ENCODE measurements at regions not wholly inside any gene's neighbourhood (a gene's known extent, or its start where the extent isn't known, plus 50 kb on each side); places are given as distances from the start of the nearest gene placed in this dataset.

GRCh38 chr1:115233598-115233997 is 104.5 kb downstream of the NGF start:
- Mint-ChIP-seq H3K4me3 (no peak overlapping the region), H3K27me3 (peaks cover 0 to 6% of the 10 kb centered on the region in 2 donors), H3K27ac (no peak overlapping the region), H3K36me3 (no peaks in the 10 kb centered on the region), H3K9me3 (no peaks in the 10 kb centered on the region), H3K4me1 (no peaks in the 10 kb centered on the region)
- ChIA-PET CTCF (no interaction called here), POLR2A (no interaction called here)
- Histone ChIP-seq H3K27ac (ENCODE audit: low read length) (no peak overlapping the region), H3K4me1 (ENCODE audit: control insufficient read depth in 1 of 2, extremely low read depth in 1 of 2, insufficient read depth in 2 of 2, low read length in 2 of 2) (no peaks in the 10 kb centered on the region), H3K27me3 (replicated peaks in 1 of 2; ENCODE audit: control insufficient read depth in 2 of 2, extremely low read depth in 1 of 2, insufficient read depth in 2 of 2, low read length in 1 of 2) (peaks cover 0 to 3% of the 10 kb centered on the region in 2 experiments), H3K4me3 (ENCODE audit: control insufficient read depth in 1 of 2, extremely low read depth in 1 of 2, low read length in 1 of 2) (no peak overlapping the region), H3K36me3 (ENCODE audit: control insufficient read depth in 2 of 2, extremely low read depth in 1 of 2, insufficient read depth in 1 of 2, low read length in 1 of 2) (no peaks in the 10 kb centered on the region), H3K9me3 (no peaks in the 10 kb centered on the region)
- ATAC-seq (replicated peaks in 1 of 4) (no peak), DNase-seq (no peak)
- WGBS (ENCODE audit: insufficient coverage), result no CpG with 5 or more reads among the region's 5 CpGs

- POLR2A ChIA-PET, result no interaction called here
- CTCF ChIA-PET, result no interaction called here
Observed at GRCh38 chr1:115230281-115230680, 107.8 kb downstream of the NGF start.

GRCh38 chr1:115229016-115229415 is 109.0 kb downstream of the NGF start:
- H3K27me3 ChIP-seq (replicated peaks in 1 of 2; ENCODE audit: control insufficient read depth in 2 of 2, extremely low read depth in 1 of 2, insufficient read depth in 2 of 2, low read length in 1 of 2), result peaks cover 0 to 7% of the 10 kb centered on the region in 2 experiments
- Mint-ChIP-seq H3K9me3 (no peaks in the 10 kb centered on the region), H3K4me3 (no peak overlapping the region), H3K36me3 (no peaks in the 10 kb centered on the region), H3K27ac (no peak overlapping the region), H3K4me1 (no peaks in the 10 kb centered on the region), H3K27me3 (peaks cover 0 to 5% of the 10 kb centered on the region in 2 donors)
- POLR2A ChIA-PET, result interaction anchor here in 1 of 2 donors (0.5 kb wide), 1 partner anchor 572 kb away, joined by 7 read pairs; no protein-coding TSS in a partner anchor
- CTCF ChIA-PET, result no interaction called here
- H3K27ac ChIP-seq (ENCODE audit: low read length), result no peak overlapping the region
- no peaks in the 10 kb centered on the region for H3K4me1 ChIP-seq (ENCODE audit: control insufficient read depth in 1 of 2, extremely low read depth in 1 of 2, insufficient read depth in 2 of 2, low read length in 2 of 2)
- H3K36me3 ChIP-seq (ENCODE audit: control insufficient read depth in 2 of 2, extremely low read depth in 1 of 2, insufficient read depth in 1 of 2, low read length in 1 of 2), result no peaks in the 10 kb centered on the region
- DNase-seq (no peak), ATAC-seq (replicated peaks in 1 of 4) (no peak)
- no peak overlapping the region for H3K4me3 ChIP-seq (ENCODE audit: control insufficient read depth in 1 of 2, extremely low read depth in 1 of 2, low read length in 1 of 2)
- WGBS (ENCODE audit: insufficient coverage), result no CpG with 5 or more reads among the region's 1 CpG
- no peaks in the 10 kb centered on the region for H3K9me3 ChIP-seq

More at GRCh38 chr1:115230281-115230680, 107.8 kb downstream of the NGF start:
- Mint-ChIP-seq H3K27ac (no peak overlapping the region), H3K4me3 (no peak overlapping the region), H3K36me3 (no peaks in the 10 kb centered on the region), H3K27me3 (no peaks in the 10 kb centered on the region), H3K9me3 (no peaks in the 10 kb centered on the region), H3K4me1 (no peaks in the 10 kb centered on the region)
- ATAC-seq (replicated peaks in 1 of 4) (no peak), DNase-seq (no peak)
- no peaks in the 10 kb centered on the region for H3K36me3 ChIP-seq (ENCODE audit: control insufficient read depth in 2 of 2, extremely low read depth in 1 of 2, insufficient read depth in 1 of 2, low read length in 1 of 2)
- no peak overlapping the region for H3K27ac ChIP-seq (ENCODE audit: low read length)
- WGBS (ENCODE audit: insufficient coverage), result 63% methylated on average over 3 of the region's 3 CpGs
- no peak overlapping the region for H3K4me3 ChIP-seq (ENCODE audit: control insufficient read depth in 1 of 2, extremely low read depth in 1 of 2, low read length in 1 of 2)
- H3K4me1 ChIP-seq (ENCODE audit: control insufficient read depth in 1 of 2, extremely low read depth in 1 of 2, insufficient read depth in 2 of 2, low read length in 2 of 2), result no peaks in the 10 kb centered on the region
- H3K9me3 ChIP-seq, result no peaks in the 10 kb centered on the region
- peaks cover 0 to 7% of the 10 kb centered on the region in 2 experiments for H3K27me3 ChIP-seq (replicated peaks in 1 of 2; ENCODE audit: control insufficient read depth in 2 of 2, extremely low read depth in 1 of 2, insufficient read depth in 2 of 2, low read length in 1 of 2)

GRCh38 chr1:115228191-115228590 is 109.9 kb downstream of the NGF start:
- no peak overlapping the region for H3K4me3 ChIP-seq (ENCODE audit: control insufficient read depth in 1 of 2, extremely low read depth in 1 of 2, low read length in 1 of 2)
- Mint-ChIP-seq H3K27ac (no peak overlapping the region), H3K36me3 (no peaks in the 10 kb centered on the region), H3K27me3 (peaks cover 0 to 7% of the 10 kb centered on the region in 2 donors), H3K9me3 (no peaks in the 10 kb centered on the region), H3K4me3 (no peak overlapping the region), H3K4me1 (no peaks in the 10 kb centered on the region)
- 100% methylated on average over 2 of the region's 4 CpGs for WGBS (ENCODE audit: insufficient coverage)
- DNase-seq (no peak), ATAC-seq (replicated peaks in 1 of 4) (no peak)
- ChIA-PET CTCF (no interaction called here), POLR2A (no interaction called here)
- peaks cover 0 to 4% of the 10 kb centered on the region in 2 experiments for H3K27me3 ChIP-seq (replicated peaks in 1 of 2; ENCODE audit: control insufficient read depth in 2 of 2, extremely low read depth in 1 of 2, insufficient read depth in 2 of 2, low read length in 1 of 2)
- H3K4me1 ChIP-seq (ENCODE audit: control insufficient read depth in 1 of 2, extremely low read depth in 1 of 2, insufficient read depth in 2 of 2, low read length in 2 of 2), result no peaks in the 10 kb centered on the region
- no peak overlapping the region for H3K27ac ChIP-seq (ENCODE audit: low read length)
- H3K36me3 ChIP-seq (ENCODE audit: control insufficient read depth in 2 of 2, extremely low read depth in 1 of 2, insufficient read depth in 1 of 2, low read length in 1 of 2), result no peaks in the 10 kb centered on the region
- no peaks in the 10 kb centered on the region for H3K9me3 ChIP-seq

GRCh38 chr1:115227346-115228082 is 110.5 kb downstream of the NGF start:
- Mint-ChIP-seq H3K4me3 (no peak overlapping the region), H3K9me3 (no peaks in the 10 kb centered on the region), H3K4me1 (no peaks in the 10 kb centered on the region), H3K27me3 (peaks cover 0 to 7% of the 10 kb centered on the region in 2 donors), H3K27ac (no peak overlapping the region), H3K36me3 (no peaks in the 10 kb centered on the region)
- DNase-seq (no peak), ATAC-seq (replicated peaks in 1 of 4) (no peak)
- CTCF ChIA-PET, result no interaction called here
- POLR2A ChIA-PET, result no interaction called here
- Histone ChIP-seq H3K36me3 (ENCODE audit: control insufficient read depth in 2 of 2, extremely low read depth in 1 of 2, insufficient read depth in 1 of 2, low read length in 1 of 2) (no peaks in the 10 kb centered on the region), H3K4me1 (ENCODE audit: control insufficient read depth in 1 of 2, extremely low read depth in 1 of 2, insufficient read depth in 2 of 2, low read length in 2 of 2) (no peaks in the 10 kb centered on the region), H3K27ac (ENCODE audit: low read length) (no peak overlapping the region), H3K4me3 (ENCODE audit: control insufficient read depth in 1 of 2, extremely low read depth in 1 of 2, low read length in 1 of 2) (no peak overlapping the region), H3K27me3 (replicated peaks in 1 of 2; ENCODE audit: control insufficient read depth in 2 of 2, extremely low read depth in 1 of 2, insufficient read depth in 2 of 2, low read length in 1 of 2) (peaks cover 0 to 4% of the 10 kb centered on the region in 2 experiments), H3K9me3 (no peaks in the 10 kb centered on the region)
- 89% methylated on average over 5 of the region's 8 CpGs for WGBS (ENCODE audit: insufficient coverage)

GRCh38 chr1:115225993-115226685 is 111.9 kb downstream of the NGF start:
- CTCF ChIA-PET, result no interaction called here
- no peaks in the 10 kb centered on the region for H3K9me3 Mint-ChIP-seq
- POLR2A ChIA-PET, result no interaction called here
- no peaks in the 10 kb centered on the region for H3K4me1 Mint-ChIP-seq
- no peaks in the 10 kb centered on the region for H3K36me3 Mint-ChIP-seq
- 76% methylated on average over 9 of the region's 11 CpGs for WGBS (ENCODE audit: insufficient coverage)
- H3K27ac Mint-ChIP-seq, result no peak overlapping the region
- no peak overlapping the region for H3K4me3 Mint-ChIP-seq
- Histone ChIP-seq H3K4me3 (ENCODE audit: control insufficient read depth in 1 of 2, extremely low read depth in 1 of 2, low read length in 1 of 2) (no peak overlapping the region), H3K9me3 (no peaks in the 10 kb centered on the region), H3K27ac (ENCODE audit: low read length) (no peak overlapping the region), H3K27me3 (replicated peaks in 1 of 2; ENCODE audit: control insufficient read depth in 2 of 2, extremely low read depth in 1 of 2, insufficient read depth in 2 of 2, low read length in 1 of 2) (peaks cover 0 to 4% of the 10 kb centered on the region in 2 experiments), H3K4me1 (ENCODE audit: control insufficient read depth in 1 of 2, extremely low read depth in 1 of 2, insufficient read depth in 2 of 2, low read length in 2 of 2) (no peaks in the 10 kb centered on the region), H3K36me3 (ENCODE audit: control insufficient read depth in 2 of 2, extremely low read depth in 1 of 2, insufficient read depth in 1 of 2, low read length in 1 of 2) (no peaks in the 10 kb centered on the region)
- no peak for ATAC-seq (replicated peaks in 1 of 4)
- DNase-seq, result no peak
- H3K27me3 Mint-ChIP-seq, result peaks cover 0 to 8% of the 10 kb centered on the region in 2 donors
